K562 (cell line): ENCODE measurements at regions not wholly inside any gene's neighbourhood (a gene's known extent, or its start where the extent isn't known, plus 50 kb on each side); places are given as distances from the start of the nearest gene placed in this dataset.

Source experiments
- ATAC-seq: fragments of 200-7000 bp; cut with Tn5 transposase; 3 replicates; pipeline ENCODE4 v1.9.1; 2020; ENCODE audit warnings: moderate library complexity
- BruUV-seq: library from RNA; stranded (reverse); fragments of 400-500 nt; replicated peaks from 2 replicates; lab custom pipeline; 2021; lab: Mats Ljungman, UMichigan
- CTCF ChIA-PET: fragments of 300-600 bp; formaldehyde crosslinking; extraction: SDS; loops from one replicate; lab custom pipeline; 2021; ENCODE audit warnings: low intra/inter-chr PET ratio; lab: Yijun Ruan, JAX
- POLR2A ChIA-PET: fragments of 300-600, 350-650 bp; sonication (Branson Sonifier 250); formaldehyde crosslinking; extraction: SDS; loops from one replicate; lab custom pipeline; 2021; ENCODE audit warnings: antibody characterized with exemption, inconsistent platforms; lab: Yijun Ruan, JAX
- DNase-seq, 4 experiments: peaks; one replicate each; pipeline versions ENCODE4 v3.0.0 to v3.0.0-alpha.2; 2011 to 2018; ENCODE audit warnings: low spot score in 3 of 4, mixed read lengths in 3 of 4; ENCODE audit errors: extremely low read depth in 1 of 4
- FAIRE-seq: peaks from 2 replicates; lab custom pipeline; 2011; peaks lifted over from hg19 to GRCh38; lab: Jason Lieb, UNC
- H2AFZ ChIP-seq: 2 replicates; pipeline ENCODE4 v1.6.0; 2011; ENCODE audit warnings: low read depth, low read length, control low read depth, inconsistent platforms
- H3K27ac ChIP-seq: fragments of 200-600 bp; 3 replicates; pipeline ENCODE4 v1.8.0; 2011; ENCODE audit warnings: low read depth, mild to moderate bottlenecking, control low read depth, inconsistent platforms, low read length, moderate library complexity, mixed read lengths; ENCODE audit errors: extremely low read depth
- H3K27me3 ChIP-seq, 2 experiments: fragments of 300-600 bp in 1 of 2; 2 replicates in 1 of 2; 3 replicates in 1 of 2; pipeline versions ENCODE4 v1.6.0 to v1.8.0; 2011; ENCODE audit warnings: inconsistent platforms in 2 of 2, low read length in 2 of 2, mild to moderate bottlenecking in 1 of 2, mixed read lengths in 1 of 2, moderate library complexity in 1 of 2; ENCODE audit not compliant: control insufficient read depth in 2 of 2, insufficient read depth in 2 of 2
- H3K36me3 ChIP-seq: fragments of 300-600 bp; 3 replicates; pipeline ENCODE4 v1.8.0; 2011; ENCODE audit warnings: mild to moderate bottlenecking, low read length, inconsistent platforms; ENCODE audit not compliant: control insufficient read depth, insufficient read depth
- H3K4me1 ChIP-seq, 2 experiments: fragments of 200-600 bp in 1 of 2; replicated peaks in 1 of 2; 2 replicates in 1 of 2; 3 replicates in 1 of 2; pipeline versions ENCODE4 v1.5.1 to v1.8.0; 2011; ENCODE audit warnings: inconsistent platforms in 2 of 2, low read length in 2 of 2, mild to moderate bottlenecking in 1 of 2, mixed read lengths in 1 of 2, moderate library complexity in 1 of 2; ENCODE audit not compliant: control insufficient read depth in 2 of 2, insufficient read depth in 2 of 2
- H3K4me2 ChIP-seq: 2 replicates; pipeline ENCODE4 v1.6.1; 2011; ENCODE audit warnings: low read length, control low read depth, inconsistent platforms, mixed read lengths; ENCODE audit not compliant: insufficient read depth
- H3K4me3 ChIP-seq: fragments of 200-600 bp; sonication (generic), shearing (Covaris generic); 2 replicates; pipeline ENCODE4 v1.5.1; 2016; ENCODE audit warnings: control low read depth, inconsistent platforms
- H3K79me2 ChIP-seq: fragments of 200-600 bp; 3 replicates; pipeline ENCODE4 v1.8.0; 2011; ENCODE audit warnings: low read length, inconsistent platforms; ENCODE audit not compliant: control insufficient read depth, insufficient read depth
- H3K9ac ChIP-seq, 2 experiments: 2 replicates each; pipeline versions ENCODE4 v1.6.0 to v1.6.1; 2011; ENCODE audit warnings: low read depth in 2 of 2, low read length in 2 of 2, control low read depth in 1 of 2, inconsistent platforms in 1 of 2, mild to moderate bottlenecking in 1 of 2, mixed read lengths in 1 of 2; ENCODE audit not compliant: insufficient read depth in 1 of 2
- H3K9me1 ChIP-seq: one replicate; pipeline ENCODE4 v1.6.0; 2011; ENCODE audit warnings: inconsistent platforms, mild to moderate bottlenecking, low read length, moderate library complexity; ENCODE audit not compliant: control insufficient read depth, insufficient read depth
- H3K9me3 ChIP-seq: replicated peaks from 2 replicates; pipeline ENCODE4 v1.5.1; 2011; ENCODE audit warnings: low read depth, low read length, inconsistent platforms; ENCODE audit not compliant: control insufficient read depth, insufficient read depth
- H4K20me1 ChIP-seq: replicated peaks from 2 replicates; pipeline ENCODE4 v1.6.1; 2011; ENCODE audit warnings: low read length, inconsistent platforms, mixed read lengths; ENCODE audit not compliant: control insufficient read depth, insufficient read depth
- EP300 ChIP-seq: IDR thresholded peaks from 2 replicates; pipeline ENCODE4 v1.6.1; 2012; ENCODE audit warnings: low read length, improper control_type of control experiment
- IFI16 ChIP-seq: fragments of 250-450 bp; sonication (Bioruptor Pico); IDR thresholded peaks from 2 replicates; pipeline ENCODE4 v2.1.2; 2022; ENCODE audit warnings: mild to moderate bottlenecking, inconsistent platforms
- MBD1 ChIP-seq: fragments of 250-450 bp; sonication (Bioruptor Pico); IDR thresholded peaks from 2 replicates; pipeline ENCODE4 v1.8.0; 2022; ENCODE audit warnings: inconsistent platforms
- POLR2H ChIP-seq: IDR thresholded peaks from 2 replicates; pipeline ENCODE4 v1.6.1; 2016; ENCODE audit warnings: missing genetic modification characterization, low read depth, mild to moderate bottlenecking, control low read depth, missing compliant biosample characterization, moderate library complexity
- RFX1 ChIP-seq: fragments of 450-650 bp; IDR thresholded peaks from 2 replicates; pipeline ENCODE4 v1.6.1; 2016; ENCODE audit warnings: mild to moderate bottlenecking, moderate library complexity
- SLC30A9 ChIP-seq: fragments of 250-450 bp; sonication (Bioruptor Pico); IDR thresholded peaks from 2 replicates; pipeline ENCODE4 v1.8.0; 2022; ENCODE audit warnings: mild to moderate bottlenecking, moderate library complexity
- THRAP3 ChIP-seq: fragments of 450-650 bp; IDR thresholded peaks from 2 replicates; pipeline ENCODE4 v1.6.1; 2016; ENCODE audit warnings: mild to moderate bottlenecking, inconsistent platforms, borderline replicate concordance
- TSHZ1 ChIP-seq: fragments of 250-450 bp; sonication (Bioruptor Pico); IDR thresholded peaks from 2 replicates; pipeline ENCODE4 v1.4.0; 2020; ENCODE audit warnings: mild to moderate bottlenecking, moderate library complexity
- ZC3H8 ChIP-seq: fragments of 450-650 bp; IDR thresholded peaks from 2 replicates; pipeline ENCODE4 v1.6.1; 2017
- WGBS: fragments of 100-300 bp; shearing (Covaris generic); methylation state at CpG from one replicate; pipeline ENCODE4 v1.1.6; 2016; ENCODE audit warnings: low coverage, mixed read lengths; ENCODE audit not compliant: insufficient coverage; ENCODE audit errors: missing lambda C conversion rate; 5-methylcytosine and 5-hydroxymethylcytosine counted together
- in situ Hi-C: fragments of 300-500 bp; cut with MboI; formaldehyde crosslinking; loops from 4 replicates; pipeline ENCODE4 v1.15.0; 2018; ENCODE audit warnings: inconsistent platforms, mixed read lengths
- intact Hi-C: fragments of 100-400 bp; cut with micrococcal nuclease; formaldehyde crosslinking; loops from 2 replicates; pipeline ENCODE4 v1.14.2; 2022

- TF ChIP-seq TSHZ1 = no peak
- TF ChIP-seq EP300 = no peak
- TF ChIP-seq THRAP3 = no peak
- no peak for TF ChIP-seq POLR2H (tag)
- TF ChIP-seq, all 486 proteins: peak for 0
Measured at GRCh38 chr3:13710251-13710650, 161.3 kb downstream of the FBLN2 start (continued).

- Histone ChIP-seq H3K36me3 (no peaks in the 10 kb centered on the region), H3K27me3 (no peaks in the 10 kb centered on the region), H3K79me2 (no peaks in the 10 kb centered on the region), H3K9me3 (no peaks in the 10 kb centered on the region), H3K4me2 (no peak overlapping the region), H3K9me1 (no peaks in the 10 kb centered on the region), H3K9ac (no peak overlapping the region), H2AFZ (no peak overlapping the region), H3K27ac (no peak overlapping the region), H4K20me1 (no peaks in the 10 kb centered on the region), H3K4me3 (no peak overlapping the region), H3K4me1 (no peaks in the 10 kb centered on the region)
- ChIA-PET CTCF (no interaction called here), POLR2A (no interaction called here)
- intact Hi-C loops = no loop called here
- in situ Hi-C loops = no loop called here
- WGBS = 0% methylated on average over 1 of the region's 1 CpG
- DNase-seq (no peak), ATAC-seq (no peak), FAIRE-seq (no peak)
- no TSS peak for BruUV-seq
- TF ChIP-seq ZC3H8 (no peak), MBD1 (CRISPR knock-in tag) (no peak), SLC30A9 (CRISPR knock-in tag) (no peak), IFI16 (CRISPR knock-in tag) (no peak), RFX1 (no peak)
Measured at GRCh38 chr3:13709706-13710105, 160.8 kb downstream of the FBLN2 start.
